GM12875 (cell line): ENCODE measurements at regions not wholly inside any gene's neighbourhood (a gene's known extent, or its start where the extent isn't known, plus 50 kb on each side); places are given as distances from the start of the nearest gene placed in this dataset.

Experiments
- H3K4me3 ChIP-seq: one replicate; pipeline ENCODE4 v1.5.1; 2011; ENCODE audit warnings: low read depth, low read length, control low read depth
- CTCF ChIP-seq: IDR thresholded peaks from 2 replicates; pipeline ENCODE4 v1.5.1; 2011; ENCODE audit warnings: low read depth, mild to moderate bottlenecking, control low read depth, inconsistent platforms, low read length, moderate library complexity, borderline replicate concordance; ENCODE audit not compliant: insufficient read depth

GRCh38 chr7:49287653-49288052, 363.3 kb downstream of the CDC14C start:
- no peak overlapping the region for H3K4me3 ChIP-seq
- no peak for TF ChIP-seq CTCF

GRCh38 chr7:49294611-49295010, 370.3 kb downstream of the CDC14C start:
- TF ChIP-seq CTCF: no peak
- no peak overlapping the region for H3K4me3 ChIP-seq

- no peak for TF ChIP-seq CTCF
- no peak overlapping the region for H3K4me3 ChIP-seq
Observed at GRCh38 chr7:49295146-49295545, 370.8 kb downstream of the CDC14C start.

GRCh38 chr7:49297958-49298357, 373.6 kb downstream of the CDC14C start:
- no peak for TF ChIP-seq CTCF
- H3K4me3 ChIP-seq: no peak overlapping the region

- H3K4me3 ChIP-seq: no peak overlapping the region
- TF ChIP-seq CTCF: no peak
Observed at GRCh38 chr7:49308787-49309186, 384.4 kb downstream of the CDC14C start.

- TF ChIP-seq CTCF: no peak
- H3K4me3 ChIP-seq: no peak overlapping the region
Observed at GRCh38 chr7:49320083-49320482, 395.7 kb downstream of the CDC14C start.

GRCh38 chr7:49321843-49322242, 397.5 kb downstream of the CDC14C start:
- H3K4me3 ChIP-seq: no peak overlapping the region
- no peak for TF ChIP-seq CTCF
